Panc1 (cell line): ENCODE measurements at regions not wholly inside any gene's neighbourhood (a gene's known extent, or its start where the extent isn't known, plus 50 kb on each side); places are given as distances from the start of the nearest gene placed in this dataset.

Experiments used
- POLR2AphosphoS5 ChIP-seq: IDR thresholded peaks from 2 replicates; pipeline ENCODE4 v1.6.1; 2012; ENCODE audit warnings: mild to moderate bottlenecking, low read depth, low read length, moderate library complexity
- SIN3A ChIP-seq: IDR thresholded peaks from 2 replicates; pipeline ENCODE4 v1.6.1; 2012; ENCODE audit warnings: low read depth, mild to moderate bottlenecking, low read length, moderate library complexity, borderline replicate concordance; ENCODE audit not compliant: insufficient read depth
- TCF7L2 ChIP-seq: IDR thresholded peaks from 2 replicates; pipeline ENCODE4 v1.6.1; 2011; ENCODE audit warnings: mild to moderate bottlenecking, low read depth, low read length, inconsistent platforms
- TF ChIP-seq, protein P1 (sequence below): fragments of 450-650 bp; IDR thresholded peaks from 2 replicates; pipeline ENCODE4 v1.5.1; 2017; ENCODE audit warnings: mild to moderate bottlenecking
- TF ChIP-seq, protein P2 (sequence below), 2 experiments: IDR thresholded peaks; 2 replicates each; pipeline ENCODE4 v1.6.1; 2011 to 2012; ENCODE audit warnings: low read depth in 2 of 2, control low read depth in 1 of 2, low read length in 1 of 2, mild to moderate bottlenecking in 1 of 2, moderate library complexity in 1 of 2; ENCODE audit not compliant: insufficient read depth in 1 of 2

- TF ChIP-seq, protein P1, sequence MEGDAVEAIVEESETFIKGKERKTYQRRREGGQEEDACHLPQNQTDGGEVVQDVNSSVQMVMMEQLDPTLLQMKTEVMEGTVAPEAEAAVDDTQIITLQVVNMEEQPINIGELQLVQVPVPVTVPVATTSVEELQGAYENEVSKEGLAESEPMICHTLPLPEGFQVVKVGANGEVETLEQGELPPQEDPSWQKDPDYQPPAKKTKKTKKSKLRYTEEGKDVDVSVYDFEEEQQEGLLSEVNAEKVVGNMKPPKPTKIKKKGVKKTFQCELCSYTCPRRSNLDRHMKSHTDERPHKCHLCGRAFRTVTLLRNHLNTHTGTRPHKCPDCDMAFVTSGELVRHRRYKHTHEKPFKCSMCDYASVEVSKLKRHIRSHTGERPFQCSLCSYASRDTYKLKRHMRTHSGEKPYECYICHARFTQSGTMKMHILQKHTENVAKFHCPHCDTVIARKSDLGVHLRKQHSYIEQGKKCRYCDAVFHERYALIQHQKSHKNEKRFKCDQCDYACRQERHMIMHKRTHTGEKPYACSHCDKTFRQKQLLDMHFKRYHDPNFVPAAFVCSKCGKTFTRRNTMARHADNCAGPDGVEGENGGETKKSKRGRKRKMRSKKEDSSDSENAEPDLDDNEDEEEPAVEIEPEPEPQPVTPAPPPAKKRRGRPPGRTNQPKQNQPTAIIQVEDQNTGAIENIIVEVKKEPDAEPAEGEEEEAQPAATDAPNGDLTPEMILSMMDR, result no peak
- no peak for TF ChIP-seq POLR2AphosphoS5
- TF ChIP-seq, protein P2, sequence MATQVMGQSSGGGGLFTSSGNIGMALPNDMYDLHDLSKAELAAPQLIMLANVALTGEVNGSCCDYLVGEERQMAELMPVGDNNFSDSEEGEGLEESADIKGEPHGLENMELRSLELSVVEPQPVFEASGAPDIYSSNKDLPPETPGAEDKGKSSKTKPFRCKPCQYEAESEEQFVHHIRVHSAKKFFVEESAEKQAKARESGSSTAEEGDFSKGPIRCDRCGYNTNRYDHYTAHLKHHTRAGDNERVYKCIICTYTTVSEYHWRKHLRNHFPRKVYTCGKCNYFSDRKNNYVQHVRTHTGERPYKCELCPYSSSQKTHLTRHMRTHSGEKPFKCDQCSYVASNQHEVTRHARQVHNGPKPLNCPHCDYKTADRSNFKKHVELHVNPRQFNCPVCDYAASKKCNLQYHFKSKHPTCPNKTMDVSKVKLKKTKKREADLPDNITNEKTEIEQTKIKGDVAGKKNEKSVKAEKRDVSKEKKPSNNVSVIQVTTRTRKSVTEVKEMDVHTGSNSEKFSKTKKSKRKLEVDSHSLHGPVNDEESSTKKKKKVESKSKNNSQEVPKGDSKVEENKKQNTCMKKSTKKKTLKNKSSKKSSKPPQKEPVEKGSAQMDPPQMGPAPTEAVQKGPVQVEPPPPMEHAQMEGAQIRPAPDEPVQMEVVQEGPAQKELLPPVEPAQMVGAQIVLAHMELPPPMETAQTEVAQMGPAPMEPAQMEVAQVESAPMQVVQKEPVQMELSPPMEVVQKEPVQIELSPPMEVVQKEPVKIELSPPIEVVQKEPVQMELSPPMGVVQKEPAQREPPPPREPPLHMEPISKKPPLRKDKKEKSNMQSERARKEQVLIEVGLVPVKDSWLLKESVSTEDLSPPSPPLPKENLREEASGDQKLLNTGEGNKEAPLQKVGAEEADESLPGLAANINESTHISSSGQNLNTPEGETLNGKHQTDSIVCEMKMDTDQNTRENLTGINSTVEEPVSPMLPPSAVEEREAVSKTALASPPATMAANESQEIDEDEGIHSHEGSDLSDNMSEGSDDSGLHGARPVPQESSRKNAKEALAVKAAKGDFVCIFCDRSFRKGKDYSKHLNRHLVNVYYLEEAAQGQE (IDR thresholded peaks at IDR 0.05; ENCODE audit: insufficient read depth in 1 of 2, low read depth in 2 of 2, low read length in 1 of 2), result no peak
- TF ChIP-seq TCF7L2, result no peak
- TF ChIP-seq SIN3A, result no peak
These were observed 1211.2 kb downstream of the EFNA5 start for GRCh38 chr5:106459541-106459940.
